ENCODE measurements at regions not wholly inside any gene's neighbourhood (a gene's known extent, or its start where the extent isn't known, plus 50 kb on each side); places are given as distances from the start of the nearest gene placed in this dataset.

DNA sequence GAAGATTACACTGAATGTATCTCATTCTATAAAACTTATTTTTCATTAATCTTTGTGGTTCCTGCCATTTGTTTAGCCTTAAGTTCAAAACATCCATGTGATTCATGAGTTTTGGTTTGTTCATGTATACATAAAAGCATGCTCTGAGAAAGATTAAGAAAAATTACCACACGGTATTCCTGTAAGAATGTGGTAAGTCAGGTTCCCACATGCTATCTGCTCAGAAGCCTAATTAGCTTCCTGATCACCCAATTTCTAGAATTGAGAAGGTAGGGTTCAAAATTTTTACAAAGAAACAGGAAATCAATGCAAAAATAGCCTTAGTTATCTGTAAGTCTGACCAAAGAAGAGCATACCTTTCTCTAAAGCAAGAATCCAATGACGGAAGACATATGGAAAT, 241.6 kb upstream of the VRK2 start:
- TF ChIP-seq, protein P1, sequence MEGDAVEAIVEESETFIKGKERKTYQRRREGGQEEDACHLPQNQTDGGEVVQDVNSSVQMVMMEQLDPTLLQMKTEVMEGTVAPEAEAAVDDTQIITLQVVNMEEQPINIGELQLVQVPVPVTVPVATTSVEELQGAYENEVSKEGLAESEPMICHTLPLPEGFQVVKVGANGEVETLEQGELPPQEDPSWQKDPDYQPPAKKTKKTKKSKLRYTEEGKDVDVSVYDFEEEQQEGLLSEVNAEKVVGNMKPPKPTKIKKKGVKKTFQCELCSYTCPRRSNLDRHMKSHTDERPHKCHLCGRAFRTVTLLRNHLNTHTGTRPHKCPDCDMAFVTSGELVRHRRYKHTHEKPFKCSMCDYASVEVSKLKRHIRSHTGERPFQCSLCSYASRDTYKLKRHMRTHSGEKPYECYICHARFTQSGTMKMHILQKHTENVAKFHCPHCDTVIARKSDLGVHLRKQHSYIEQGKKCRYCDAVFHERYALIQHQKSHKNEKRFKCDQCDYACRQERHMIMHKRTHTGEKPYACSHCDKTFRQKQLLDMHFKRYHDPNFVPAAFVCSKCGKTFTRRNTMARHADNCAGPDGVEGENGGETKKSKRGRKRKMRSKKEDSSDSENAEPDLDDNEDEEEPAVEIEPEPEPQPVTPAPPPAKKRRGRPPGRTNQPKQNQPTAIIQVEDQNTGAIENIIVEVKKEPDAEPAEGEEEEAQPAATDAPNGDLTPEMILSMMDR (IDR thresholded peaks at IDR 0.05; ENCODE audit: control extremely low read depth in 1 of 3, insufficient read depth in 1 of 3, low read depth in 1 of 3, low read length in 3 of 3): no peak
- TF ChIP-seq POLR2A (IDR thresholded peaks at IDR 0.05; ENCODE audit: control extremely low read depth in 1 of 2, low read depth in 2 of 2, low read length in 2 of 2) (no peak), EZH2 (IDR thresholded peaks at IDR 0.05; ENCODE audit: low read depth, low read length, severe bottlenecking) (no peak), SP1 (IDR thresholded peaks at IDR 0.05; ENCODE audit: low read depth, low read length) (no peak), CEBPB (IDR thresholded peaks at IDR 0.05; ENCODE audit: low read depth, low read length) (no peak), POLR2AphosphoS5 (IDR thresholded peaks at IDR 0.05; ENCODE audit: low read depth, low read length) (no peak)

All from H1 (cell line).